GM21825 (cell line): ENCODE measurements at regions not wholly inside any gene's neighbourhood (a gene's known extent, or its start where the extent isn't known, plus 50 kb on each side); places are given as distances from the start of the nearest gene placed in this dataset.

Source experiments
- ATAC-seq: cut with Tn5 transposase; IDR thresholded peaks from one replicate; pipeline ENCODE4 v1.9.1; 2021; ENCODE audit warnings: mild to moderate bottlenecking, moderate library complexity; ENCODE audit not compliant: unreplicated experiment

GRCh38 chr9:129253803-129254381 lies 75.8 kb upstream of the IER5L start:
- ATAC-seq: no peak

GRCh38 chr9:129252937-129253802 lies 75.1 kb upstream of the IER5L start:
- ATAC-seq: no peak

GRCh38 chr9:129250786-129251185 lies 72.7 kb upstream of the IER5L start:
- ATAC-seq: no peak

GRCh38 chr9:129247285-129248153 lies 69.5 kb upstream of the IER5L start:
- no peak for ATAC-seq

GRCh38 chr9:129245276-129245675 lies 67.2 kb upstream of the IER5L start:
- no peak for ATAC-seq

- no peak for ATAC-seq
Observed at GRCh38 chr9:129242971-129243561, 65.0 kb upstream of the IER5L start.

- ATAC-seq: no peak
Observed at GRCh38 chr9:129242191-129242941, 64.3 kb upstream of the IER5L start.

- no peak for ATAC-seq
Observed at GRCh38 chr9:129241725-129242124, 63.7 kb upstream of the IER5L start.

- ATAC-seq: no peak
Observed at GRCh38 chr9:129240581-129241211, 62.6 kb upstream of the IER5L start.

GRCh38 chr9:129239946-129240490 lies 62.0 kb upstream of the IER5L start:
- no peak for ATAC-seq

- ATAC-seq: no peak
Observed at GRCh38 chr9:129237803-129238202, 59.7 kb upstream of the IER5L start.

GRCh38 chr9:129237164-129237611 lies 59.1 kb upstream of the IER5L start:
- no peak for ATAC-seq

GRCh38 chr9:129236441-129237145 lies 58.5 kb upstream of the IER5L start:
- no peak for ATAC-seq

GRCh38 chr9:129235931-129236331 lies 57.9 kb upstream of the IER5L start:
- no peak for ATAC-seq

- ATAC-seq: no peak
Observed at GRCh38 chr9:129235041-129235930, 57.2 kb upstream of the IER5L start.

- no peak for ATAC-seq
Observed at GRCh38 chr9:129234491-129234890, 56.4 kb upstream of the IER5L start.

- no peak for ATAC-seq
Observed at GRCh38 chr9:129232839-129233591, 55.0 kb upstream of the IER5L start.
